ENCODE measurements at regions not wholly inside any gene's neighbourhood (a gene's known extent, or its start where the extent isn't known, plus 50 kb on each side); places are given as distances from the start of the nearest gene placed in this dataset.
"Not testable (repeated sequence)": the region's sequence is repeated elsewhere in the genome, so short reads cannot be mapped to it uniquely, and the experiment has no call there.

GRCh38 chr20:29320216-29320949, 1937.1 kb upstream of the DEFB115 start:
- DNase-seq (ENCODE audit: low spot score), result not testable (repeated sequence)

GRCh38 chr20:29323631-29324515, 1933.6 kb upstream of the DEFB115 start:
- not testable (repeated sequence) for DNase-seq (ENCODE audit: low spot score)

GRCh38 chr20:29324516-29325303, 1932.8 kb upstream of the DEFB115 start:
- DNase-seq (ENCODE audit: low spot score), result not testable (repeated sequence)

GRCh38 chr20:29325304-29325640, 1932.2 kb upstream of the DEFB115 start:
- no peak for DNase-seq (ENCODE audit: low spot score)

GRCh38 chr20:29325781-29326180, 1931.7 kb upstream of the DEFB115 start:
- not testable (repeated sequence) for DNase-seq (ENCODE audit: low spot score)

- no peak for DNase-seq (ENCODE audit: low spot score)
These were observed 1930.9 kb upstream of the DEFB115 start for GRCh38 chr20:29326376-29327070.

- not testable (repeated sequence) for DNase-seq (ENCODE audit: low spot score)
These were observed 1929.7 kb upstream of the DEFB115 start for GRCh38 chr20:29327600-29328420.

GRCh38 chr20:29330429-29331115, 1926.9 kb upstream of the DEFB115 start:
- not testable (repeated sequence) for DNase-seq (ENCODE audit: low spot score)

GRCh38 chr20:29349836-29350235, 1907.6 kb upstream of the DEFB115 start:
- DNase-seq (ENCODE audit: low spot score), result no peak

GRCh38 chr20:29375937-29376336, 1881.5 kb upstream of the DEFB115 start:
- not testable (repeated sequence) for DNase-seq (ENCODE audit: low spot score)

GRCh38 chr20:29392853-29393252, 1864.6 kb upstream of the DEFB115 start:
- DNase-seq (ENCODE audit: low spot score), result not testable (repeated sequence)

- no peak for DNase-seq (ENCODE audit: low spot score)
These were observed 1849.3 kb upstream of the DEFB115 start for GRCh38 chr20:29408034-29408695.

GRCh38 chr20:29408707-29409106, 1848.8 kb upstream of the DEFB115 start:
- not testable (repeated sequence) for DNase-seq (ENCODE audit: low spot score)

GRCh38 chr20:29409160-29409689, 1848.2 kb upstream of the DEFB115 start:
- DNase-seq (ENCODE audit: low spot score), result not testable (repeated sequence)

GRCh38 chr20:29409833-29410805, 1847.3 kb upstream of the DEFB115 start:
- DNase-seq (ENCODE audit: low spot score), result no peak

GRCh38 chr20:29410806-29411457, 1846.5 kb upstream of the DEFB115 start:
- DNase-seq (ENCODE audit: low spot score), result no peak

- not testable (repeated sequence) for DNase-seq (ENCODE audit: low spot score)
These were observed 1846.0 kb upstream of the DEFB115 start for GRCh38 chr20:29411458-29411820.

All from umbilical cord (tissue), 1 donor.